K562 (cell line): ENCODE measurements at regions not wholly inside any gene's neighbourhood (a gene's known extent, or its start where the extent isn't known, plus 50 kb on each side); places are given as distances from the start of the nearest gene placed in this dataset.

ENCODE experiments used
- ATAC-seq: fragments of 200-7000 bp; cut with Tn5 transposase; 3 replicates; pipeline ENCODE4 v1.9.1; 2020; ENCODE audit warnings: moderate library complexity
- BruUV-seq: library from RNA; stranded (reverse); fragments of 400-500 nt; replicated peaks from 2 replicates; lab custom pipeline; 2021; lab: Mats Ljungman, UMichigan
- CTCF ChIA-PET: fragments of 300-600 bp; formaldehyde crosslinking; extraction: SDS; loops from one replicate; lab custom pipeline; 2021; ENCODE audit warnings: low intra/inter-chr PET ratio; lab: Yijun Ruan, JAX
- POLR2A ChIA-PET: fragments of 300-600, 350-650 bp; sonication (Branson Sonifier 250); formaldehyde crosslinking; extraction: SDS; loops from one replicate; lab custom pipeline; 2021; ENCODE audit warnings: antibody characterized with exemption, inconsistent platforms; lab: Yijun Ruan, JAX
- DNase-seq, 4 experiments: peaks; one replicate each; pipeline versions ENCODE4 v3.0.0 to v3.0.0-alpha.2; 2011 to 2018; ENCODE audit warnings: low spot score in 3 of 4, mixed read lengths in 3 of 4; ENCODE audit errors: extremely low read depth in 1 of 4
- FAIRE-seq: peaks from 2 replicates; lab custom pipeline; 2011; peaks lifted over from hg19 to GRCh38; lab: Jason Lieb, UNC
- H2AFZ ChIP-seq: 2 replicates; pipeline ENCODE4 v1.6.0; 2011; ENCODE audit warnings: low read depth, low read length, control low read depth, inconsistent platforms
- H3K27ac ChIP-seq: fragments of 200-600 bp; 3 replicates; pipeline ENCODE4 v1.8.0; 2011; ENCODE audit warnings: low read depth, mild to moderate bottlenecking, control low read depth, inconsistent platforms, low read length, moderate library complexity, mixed read lengths; ENCODE audit errors: extremely low read depth
- H3K27me3 ChIP-seq, 2 experiments: fragments of 300-600 bp in 1 of 2; 2 replicates in 1 of 2; 3 replicates in 1 of 2; pipeline versions ENCODE4 v1.6.0 to v1.8.0; 2011; ENCODE audit warnings: inconsistent platforms in 2 of 2, low read length in 2 of 2, mild to moderate bottlenecking in 1 of 2, mixed read lengths in 1 of 2, moderate library complexity in 1 of 2; ENCODE audit not compliant: control insufficient read depth in 2 of 2, insufficient read depth in 2 of 2
- H3K36me3 ChIP-seq: fragments of 300-600 bp; 3 replicates; pipeline ENCODE4 v1.8.0; 2011; ENCODE audit warnings: mild to moderate bottlenecking, low read length, inconsistent platforms; ENCODE audit not compliant: control insufficient read depth, insufficient read depth
- H3K4me1 ChIP-seq, 2 experiments: fragments of 200-600 bp in 1 of 2; replicated peaks in 1 of 2; 2 replicates in 1 of 2; 3 replicates in 1 of 2; pipeline versions ENCODE4 v1.5.1 to v1.8.0; 2011; ENCODE audit warnings: inconsistent platforms in 2 of 2, low read length in 2 of 2, mild to moderate bottlenecking in 1 of 2, mixed read lengths in 1 of 2, moderate library complexity in 1 of 2; ENCODE audit not compliant: control insufficient read depth in 2 of 2, insufficient read depth in 2 of 2
- H3K4me2 ChIP-seq: 2 replicates; pipeline ENCODE4 v1.6.1; 2011; ENCODE audit warnings: low read length, control low read depth, inconsistent platforms, mixed read lengths; ENCODE audit not compliant: insufficient read depth
- H3K4me3 ChIP-seq: fragments of 200-600 bp; sonication (generic), shearing (Covaris generic); 2 replicates; pipeline ENCODE4 v1.5.1; 2016; ENCODE audit warnings: control low read depth, inconsistent platforms
- H3K79me2 ChIP-seq: fragments of 200-600 bp; 3 replicates; pipeline ENCODE4 v1.8.0; 2011; ENCODE audit warnings: low read length, inconsistent platforms; ENCODE audit not compliant: control insufficient read depth, insufficient read depth
- H3K9ac ChIP-seq, 2 experiments: 2 replicates each; pipeline versions ENCODE4 v1.6.0 to v1.6.1; 2011; ENCODE audit warnings: low read depth in 2 of 2, low read length in 2 of 2, control low read depth in 1 of 2, inconsistent platforms in 1 of 2, mild to moderate bottlenecking in 1 of 2, mixed read lengths in 1 of 2; ENCODE audit not compliant: insufficient read depth in 1 of 2
- H3K9me1 ChIP-seq: one replicate; pipeline ENCODE4 v1.6.0; 2011; ENCODE audit warnings: inconsistent platforms, mild to moderate bottlenecking, low read length, moderate library complexity; ENCODE audit not compliant: control insufficient read depth, insufficient read depth
- H3K9me3 ChIP-seq: replicated peaks from 2 replicates; pipeline ENCODE4 v1.5.1; 2011; ENCODE audit warnings: low read depth, low read length, inconsistent platforms; ENCODE audit not compliant: control insufficient read depth, insufficient read depth
- H4K20me1 ChIP-seq: replicated peaks from 2 replicates; pipeline ENCODE4 v1.6.1; 2011; ENCODE audit warnings: low read length, inconsistent platforms, mixed read lengths; ENCODE audit not compliant: control insufficient read depth, insufficient read depth
- C11orf30 ChIP-seq: fragments of 450-650 bp; IDR thresholded peaks from 2 replicates; pipeline ENCODE4 v1.6.1; 2016; ENCODE audit warnings: low read depth, mild to moderate bottlenecking
- CBFA2T3 ChIP-seq: fragments of 450-650 bp; IDR thresholded peaks from 2 replicates; pipeline ENCODE4 v1.6.1; 2017
- HMBOX1 ChIP-seq: sonication (generic); IDR thresholded peaks from 2 replicates; pipeline ENCODE4 v1.6.1; 2016
- HMG20B ChIP-seq: fragments of 250-450 bp; sonication (Bioruptor Pico); IDR thresholded peaks from 2 replicates; pipeline ENCODE4 v1.5.0; 2021; ENCODE audit warnings: mild to moderate bottlenecking
- MAFF ChIP-seq: IDR thresholded peaks from 2 replicates; pipeline ENCODE4 v1.6.1; 2012; ENCODE audit warnings: low read length, improper control_type of control experiment
- MAFG ChIP-seq: fragments of 450-650 bp; conservative IDR thresholded peaks from 2 replicates; pipeline ENCODE4 v1.6.1; 2016; ENCODE audit warnings: missing genetic modification characterization, missing compliant biosample characterization
- MAFK ChIP-seq: IDR thresholded peaks from 2 replicates; pipeline ENCODE4 v1.6.1; 2011; ENCODE audit warnings: low read length, improper control_type of control experiment
- MEIS2 ChIP-seq: fragments of 450-650 bp; IDR thresholded peaks from 2 replicates; pipeline ENCODE4 v1.6.1; 2014; ENCODE audit warnings: mild to moderate bottlenecking; ENCODE audit not compliant: partially characterized antibody
- NFRKB ChIP-seq: fragments of 450-650 bp; IDR thresholded peaks from 2 replicates; pipeline ENCODE4 v1.6.1; 2016; ENCODE audit warnings: low read depth
- SRSF1 ChIP-seq: fragments of 200-400 bp; formaldehyde crosslinking; IDR thresholded peaks from 2 replicates; pipeline ENCODE4 v1.6.1; 2017; ENCODE audit warnings: mild to moderate bottlenecking, low read depth, low read length, moderate library complexity
- TRIM24 ChIP-seq, 2 experiments: fragments of 450-650 bp; IDR thresholded peaks; 2 replicates each; pipeline ENCODE4 v1.6.1; 2016
- ZNF316 ChIP-seq: fragments of 450-650 bp; IDR thresholded peaks from 2 replicates; pipeline ENCODE4 v1.6.1; 2016
- ZNF589 ChIP-seq: fragments of 200-800 bp; sonication (Bioruptor generic); IDR thresholded peaks from 2 replicates; pipeline ENCODE4 v1.6.1; 2016; ENCODE audit warnings: low read depth, missing genetic modification characterization, missing compliant biosample characterization
- ZNF644 ChIP-seq: fragments of 200-800 bp; sonication (Bioruptor generic); IDR thresholded peaks from 2 replicates; pipeline ENCODE4 v1.6.1; 2016; ENCODE audit warnings: low read depth, missing genetic modification characterization, missing compliant biosample characterization
- WGBS: fragments of 100-300 bp; shearing (Covaris generic); methylation state at CpG from one replicate; pipeline ENCODE4 v1.1.6; 2016; ENCODE audit warnings: low coverage, mixed read lengths; ENCODE audit not compliant: insufficient coverage; ENCODE audit errors: missing lambda C conversion rate; 5-methylcytosine and 5-hydroxymethylcytosine counted together
- in situ Hi-C: fragments of 300-500 bp; cut with MboI; formaldehyde crosslinking; loops from 4 replicates; pipeline ENCODE4 v1.15.0; 2018; ENCODE audit warnings: inconsistent platforms, mixed read lengths
- intact Hi-C: fragments of 100-400 bp; cut with micrococcal nuclease; formaldehyde crosslinking; loops from 2 replicates; pipeline ENCODE4 v1.14.2; 2022

- Histone ChIP-seq H2AFZ (no peak overlapping the region), H3K36me3 (no peaks in the 10 kb centered on the region), H3K4me3 (no peak overlapping the region), H4K20me1 (no peaks in the 10 kb centered on the region), H3K9me3 (no peaks in the 10 kb centered on the region), H3K27me3 (no peaks in the 10 kb centered on the region), H3K27ac (no peak overlapping the region), H3K9me1 (no peaks in the 10 kb centered on the region), H3K4me2 (no peak overlapping the region), H3K9ac (no peak overlapping the region), H3K4me1 (no peaks in the 10 kb centered on the region), H3K79me2 (no peaks in the 10 kb centered on the region)
- no peak for FAIRE-seq
- ChIA-PET CTCF (no interaction called here), POLR2A (interaction anchor here (0.6 kb wide), 1 partner anchor 68 kb away, joined by 3 read pairs; no protein-coding TSS in a partner anchor)
- DNase-seq: no peak
- TF ChIP-seq ZNF316: peak; percentile 95
- TF ChIP-seq MEIS2: no peak
- TF ChIP-seq MAFF: peak; percentile 99
- TF ChIP-seq ZNF589 (CRISPR knock-in tag): no peak
- TF ChIP-seq TRIM24 (IDR thresholded peaks at IDR 0.05): no peak
- peak; percentile 99 for TF ChIP-seq MAFK
- no peak for TF ChIP-seq SRSF1
- no peak for TF ChIP-seq ZNF644
- no peak for TF ChIP-seq NFRKB
- TF ChIP-seq HMG20B (CRISPR knock-in tag): no peak
- peak; percentile 95 for TF ChIP-seq MAFG (tag)
- peak; percentile 88 for TF ChIP-seq C11orf30
- TF ChIP-seq HMBOX1: no peak
- TF ChIP-seq CBFA2T3: no peak
- intact Hi-C loops: no loop called here
- 0% methylated on average over 1 of the region's 1 CpG for WGBS
- BruUV-seq: no TSS peak
- no peak for ATAC-seq
- in situ Hi-C loops: no loop called here
Measured at GRCh38 chr2:181398000-181398399, 59.2 kb upstream of the ITGA4 start.
